Head of caudate nucleus (tissue), 42 donors: ENCODE measurements at regions not wholly inside any gene's neighbourhood (a gene's known extent, or its start where the extent isn't known, plus 50 kb on each side); places are given as distances from the start of the nearest gene placed in this dataset.
A peak's percentile ranks its signal among the peaks of the same experiment; 100 is the strongest.
"Not testable (repeated sequence)": the region's sequence is repeated elsewhere in the genome, so short reads cannot be mapped to it uniquely, and the experiment has no call there.

Experiments used
- DNase-seq, 42 donors: peaks; one replicate each; pipeline versions ENCODE4 v3.0.0 to v3.0.0-alpha.2; 2020 to 2021; ENCODE audit warnings: mixed read lengths in 7 of 42
- intact Hi-C: fragments of 100-400 bp; cut with DNase I; formaldehyde crosslinking; loops from one replicate; pipeline ENCODE4 v1.15.0; 2022

DNA sequence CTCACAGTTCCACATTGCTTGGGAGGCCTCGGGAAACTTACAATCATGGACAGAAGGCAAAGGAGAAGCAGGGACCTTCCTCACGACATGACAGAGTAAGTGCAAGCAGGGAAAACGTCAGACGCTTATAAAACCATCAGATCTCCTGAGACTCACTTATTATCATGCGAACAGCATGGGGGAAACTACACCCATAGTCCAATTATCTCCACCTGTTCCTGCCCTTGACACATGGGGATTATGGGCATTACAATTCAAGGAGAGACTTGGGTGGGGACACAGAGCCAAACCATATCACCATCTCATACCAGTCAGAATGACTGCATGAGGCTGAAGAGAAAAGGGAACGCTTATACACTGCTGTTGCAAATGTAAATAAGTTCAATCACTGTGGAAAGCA is 1066.9 kb upstream of the PCDH7 start:
- intact Hi-C loops = no loop called here
- DNase-seq = no peak

GRCh38 chr4:29680644-29681043 is 1039.5 kb upstream of the PCDH7 start:
- intact Hi-C loops = no loop called here
- no peak for DNase-seq

- no peak for DNase-seq
- intact Hi-C loops = no loop called here
Measured at GRCh38 chr4:29704059-29704458, 1016.1 kb upstream of the PCDH7 start.

DNA sequence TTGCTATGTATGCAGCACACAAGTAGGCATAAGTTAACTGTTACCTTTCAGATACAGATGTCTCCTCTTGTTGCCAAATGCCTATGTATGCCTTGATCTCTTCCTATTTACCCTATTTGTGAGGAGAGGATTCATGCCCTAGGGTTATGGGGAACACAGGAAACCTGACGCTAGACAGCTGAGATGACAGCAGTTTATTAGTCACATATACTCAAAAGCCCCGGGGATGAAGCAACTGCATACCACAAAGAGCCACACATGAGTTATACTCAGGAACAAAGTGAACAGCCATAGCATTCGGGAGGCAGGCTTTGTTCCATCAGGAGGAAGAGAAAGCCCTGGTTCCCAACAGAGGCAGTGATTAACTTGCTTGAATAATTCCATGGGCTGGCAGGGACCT is 1011.7 kb upstream of the PCDH7 start:
- no peak for DNase-seq
- intact Hi-C loops = no loop called here

DNA sequence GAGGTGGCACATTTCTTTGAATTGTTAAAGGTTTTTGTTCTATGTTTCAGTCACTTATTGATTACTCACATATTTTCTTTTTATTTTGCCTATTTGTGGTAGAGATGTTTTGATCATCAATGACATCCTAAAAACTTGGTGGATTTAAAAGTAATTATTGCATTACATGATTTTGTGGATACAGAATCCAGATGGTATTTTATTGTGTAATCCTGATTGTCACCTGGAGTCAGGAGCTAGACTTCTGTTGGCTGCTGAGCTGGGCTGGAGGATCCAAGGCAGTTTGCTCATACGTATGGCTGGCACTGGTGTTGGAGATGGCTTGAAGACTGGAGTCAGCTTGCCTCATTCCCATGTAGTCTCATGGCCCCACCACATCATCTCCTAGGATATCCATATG is 1009.6 kb upstream of the PCDH7 start:
- intact Hi-C loops = no loop called here
- no peak for DNase-seq

DNA sequence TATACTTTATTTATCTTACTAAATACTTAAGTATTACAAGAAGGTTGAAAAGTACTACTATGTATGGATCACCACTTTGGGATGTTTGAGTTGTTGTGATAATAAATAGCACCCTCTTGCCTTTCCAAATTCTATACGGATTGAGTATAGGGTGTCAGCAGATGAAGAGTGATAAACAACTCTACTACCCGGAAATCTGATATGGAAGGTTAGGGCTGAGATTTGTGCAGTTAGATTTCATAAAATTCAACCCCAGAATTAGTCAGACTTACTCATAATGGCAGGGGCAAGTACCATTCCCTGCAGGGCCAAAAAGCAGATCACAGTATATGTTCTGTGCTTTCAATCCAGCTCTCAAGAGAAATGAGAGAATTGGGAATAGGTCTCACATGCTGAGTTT is 1008.9 kb upstream of the PCDH7 start:
- DNase-seq = no peak
- intact Hi-C loops = no loop called here

DNA sequence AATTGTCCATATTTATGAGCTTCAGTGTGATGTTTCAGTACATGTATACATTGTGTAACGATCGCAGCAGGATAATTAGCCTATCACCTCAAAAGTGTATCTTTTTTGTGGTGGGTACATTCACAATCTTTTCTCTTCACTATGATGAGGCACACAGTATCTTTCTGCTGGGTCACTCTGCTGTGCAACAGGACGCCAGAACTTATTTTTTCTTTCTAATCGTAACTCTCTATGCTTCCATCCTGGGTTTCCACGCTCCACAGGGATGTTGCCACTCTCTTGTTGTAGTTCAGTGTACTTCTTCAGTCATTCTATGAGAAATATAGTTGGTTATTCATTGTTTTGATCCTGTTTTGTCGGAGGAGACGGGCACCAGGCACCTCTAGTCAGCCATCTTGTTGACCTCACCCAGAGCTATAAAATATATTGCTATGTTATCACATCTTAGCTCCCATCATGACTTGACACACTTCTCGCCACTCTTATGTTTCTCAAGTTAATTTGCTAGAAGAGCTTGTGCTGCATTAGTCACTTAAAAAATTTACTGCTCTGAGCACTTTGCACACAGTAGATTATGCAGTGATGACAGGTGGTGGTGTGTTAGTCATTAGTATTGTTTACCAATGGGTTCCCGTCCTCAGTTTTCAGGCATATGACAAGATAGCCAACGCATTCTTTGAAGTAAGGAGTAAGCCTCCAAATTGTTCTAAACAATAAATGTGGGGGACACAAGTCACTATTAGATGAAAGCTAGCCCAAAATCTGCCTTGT is 1002.7 kb upstream of the PCDH7 start:
- intact Hi-C loops = no loop called here
- DNase-seq = no peak

- intact Hi-C loops = no loop called here
- DNase-seq = no peak
Measured at GRCh38 chr4:29718136-29718535, 1002.0 kb upstream of the PCDH7 start.

DNA sequence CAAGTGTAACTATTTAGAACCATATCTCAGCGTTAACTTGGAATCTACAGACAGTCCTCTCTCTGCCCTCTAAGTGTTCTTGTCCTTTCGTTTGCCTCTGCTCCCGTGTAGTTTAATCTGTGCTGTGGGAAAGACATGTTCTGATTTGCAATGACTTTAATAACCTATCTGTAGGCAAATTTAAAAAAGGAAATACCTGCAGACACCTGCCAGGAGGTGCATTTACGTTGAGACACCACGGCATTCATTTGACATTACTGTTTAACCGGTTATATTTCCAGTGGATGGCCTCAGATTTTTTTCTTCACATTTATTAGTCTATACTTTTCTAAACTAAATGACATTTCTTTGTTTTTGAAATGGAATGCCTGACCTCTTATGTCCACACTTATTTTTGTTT is 997.9 kb upstream of the PCDH7 start:
- no peak for DNase-seq
- intact Hi-C loops = no loop called here

GRCh38 chr4:29726938-29727337 is 993.2 kb upstream of the PCDH7 start:
- no peak for DNase-seq
- intact Hi-C loops = no loop called here

DNA sequence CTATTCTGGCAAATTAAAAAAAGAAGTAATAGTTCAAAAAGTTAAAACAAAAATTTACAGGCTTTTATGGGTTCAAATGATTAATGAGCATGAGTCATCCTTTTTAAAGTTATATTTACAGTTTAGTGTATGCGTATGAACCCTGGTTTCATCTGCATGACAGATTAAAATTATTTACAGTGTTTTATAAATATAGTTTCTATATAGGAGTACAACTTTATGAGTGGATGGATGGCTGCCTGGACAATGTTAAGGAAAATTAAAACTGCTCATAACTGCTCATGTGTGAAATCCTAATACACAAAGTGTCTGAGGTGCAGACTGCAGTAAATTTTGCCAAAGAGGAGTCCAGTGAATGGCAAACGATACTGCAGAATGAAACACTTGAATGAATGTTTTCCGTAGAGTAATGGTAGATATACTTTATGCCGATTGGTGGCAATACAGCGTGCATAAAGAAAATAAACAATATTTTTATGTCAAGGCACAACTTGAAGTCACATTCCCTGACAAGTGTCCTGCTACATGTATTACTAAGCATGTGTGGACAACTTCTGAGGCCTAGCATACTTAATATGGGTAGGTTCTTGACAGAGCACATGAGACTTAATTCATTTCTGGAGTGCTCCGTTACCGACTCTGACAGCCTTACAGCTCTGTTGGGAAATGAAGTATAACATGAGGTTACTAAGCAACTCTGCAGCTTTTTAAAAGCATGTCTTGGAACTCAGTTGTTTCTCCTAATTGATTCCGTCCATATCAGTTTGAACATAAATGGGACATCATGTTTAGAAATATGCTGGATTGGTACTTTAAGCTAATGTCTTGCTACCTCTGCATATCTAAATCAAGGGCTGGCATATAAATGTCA is 985.6 kb upstream of the PCDH7 start:
- DNase-seq = no peak
- intact Hi-C loops = no loop called here

DNA sequence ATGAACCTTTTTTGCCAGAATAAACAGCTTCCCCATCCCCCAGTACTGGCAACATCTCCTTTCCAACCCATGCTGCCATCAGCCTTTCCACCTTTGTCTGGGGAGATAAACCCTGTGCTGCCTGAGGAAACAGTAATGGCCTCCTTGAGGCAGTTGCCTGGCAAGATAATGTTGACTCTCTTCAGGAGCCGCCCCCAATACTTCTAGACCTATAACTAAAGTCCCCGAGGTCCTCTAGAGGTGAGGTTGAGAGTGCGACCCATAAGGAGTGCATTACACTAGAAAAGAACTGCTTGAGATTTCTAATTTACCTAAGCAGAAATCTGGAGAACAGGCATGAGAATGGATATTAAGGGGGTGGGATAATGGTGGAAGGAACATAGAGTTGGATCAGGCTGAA is 963.2 kb upstream of the PCDH7 start:
- no peak for DNase-seq
- intact Hi-C loops = no loop called here

DNA sequence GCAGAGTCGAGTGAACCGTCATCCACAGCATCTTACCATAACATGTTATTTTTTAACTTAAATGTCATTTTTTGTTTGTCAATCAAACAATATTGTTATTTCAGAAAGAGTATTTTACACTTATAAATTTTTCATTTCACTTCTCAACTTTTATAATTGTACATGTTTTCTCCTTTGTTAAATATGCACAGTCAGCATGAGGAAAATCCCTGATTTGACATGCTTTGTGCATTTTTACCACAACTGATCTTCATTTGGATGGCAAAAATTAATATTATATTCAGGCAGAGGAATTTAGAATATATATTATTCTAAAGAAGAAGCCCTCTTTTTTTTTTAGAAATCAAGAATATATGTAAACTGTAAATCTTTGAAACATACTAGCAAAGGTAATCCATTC is 958.0 kb upstream of the PCDH7 start:
- no peak for DNase-seq
- intact Hi-C loops = no loop called here

- intact Hi-C loops = no loop called here
- no peak for DNase-seq
Measured at GRCh38 chr4:29770627-29771026, 949.5 kb upstream of the PCDH7 start.

DNA sequence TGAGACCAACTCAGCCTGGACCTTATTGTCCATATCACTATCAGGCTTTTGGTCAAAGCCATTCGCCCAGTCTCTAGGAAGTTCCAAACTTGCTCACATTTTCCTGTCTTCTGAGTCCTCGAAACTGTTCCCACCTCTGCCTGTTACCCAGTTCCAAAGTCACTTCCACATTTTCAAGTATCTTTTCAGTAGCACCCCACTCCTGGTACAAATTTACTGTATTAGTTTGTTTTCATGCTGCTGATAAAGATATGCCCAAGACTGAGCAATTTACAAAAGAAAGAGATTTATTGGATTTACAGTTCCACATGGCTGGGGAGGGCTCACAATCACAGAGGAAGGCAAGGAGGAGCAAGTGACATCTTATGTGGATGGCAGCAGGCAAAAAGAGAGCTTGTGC is 932.0 kb upstream of the PCDH7 start:
- intact Hi-C loops, DNase-seq: not testable (repeated sequence)

GRCh38 chr4:29805245-29805644 is 914.9 kb upstream of the PCDH7 start:
- intact Hi-C loops = no loop called here
- DNase-seq = peak in 6 of 42 donors; percentile 4 to 23 (median 6)

DNA sequence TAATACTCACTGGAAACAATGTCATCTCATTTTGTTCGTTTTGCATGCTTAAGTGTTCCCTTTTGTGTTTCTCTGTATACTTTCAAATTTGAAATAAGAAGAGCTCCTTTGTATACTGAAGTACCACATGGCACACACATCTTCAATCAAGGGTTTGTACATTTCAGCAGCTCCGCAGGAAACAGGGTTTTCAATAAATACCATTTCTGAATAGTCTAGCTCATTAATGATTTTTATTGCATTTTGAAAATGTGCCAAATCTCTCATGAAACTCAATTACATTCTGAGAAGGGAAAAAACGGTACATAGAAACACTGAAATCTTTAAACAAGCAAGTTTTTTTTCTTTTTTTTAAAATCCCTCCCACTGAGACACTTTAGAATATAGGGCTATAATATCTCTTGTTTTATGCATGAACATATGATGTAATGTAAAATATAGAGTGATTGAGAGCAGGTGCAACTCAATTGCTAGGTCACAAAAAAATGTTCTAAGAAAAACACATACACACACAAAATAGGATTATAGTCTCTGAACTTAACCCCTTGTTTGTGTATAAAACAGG is 914.2 kb upstream of the PCDH7 start:
- DNase-seq = no peak
- intact Hi-C loops = no loop called here

DNA sequence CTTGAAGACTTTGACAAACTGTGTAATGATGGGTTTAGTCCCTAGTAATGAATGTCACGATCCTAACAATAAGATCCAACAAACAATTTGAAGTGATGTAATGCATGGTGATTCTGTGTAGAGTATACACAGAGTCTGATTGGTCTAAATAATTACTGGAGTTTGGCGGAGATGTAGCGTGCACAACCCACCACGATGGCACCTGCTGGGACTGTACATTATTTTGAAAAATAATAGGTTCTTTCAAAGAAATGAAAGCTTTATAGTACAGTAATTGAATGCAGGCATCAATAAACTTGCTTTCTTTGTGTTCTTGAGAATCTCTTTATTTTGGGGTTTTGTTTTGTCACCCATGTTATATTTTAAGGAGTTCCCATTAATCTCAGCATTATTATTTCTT is 902.2 kb upstream of the PCDH7 start:
- DNase-seq = no peak
- intact Hi-C loops = no loop called here

GRCh38 chr4:29829067-29829466 is 891.1 kb upstream of the PCDH7 start:
- intact Hi-C loops = no loop called here
- no peak for DNase-seq

- intact Hi-C loops = no loop called here
- DNase-seq = no peak
Measured at GRCh38 chr4:29852537-29852936, 867.6 kb upstream of the PCDH7 start.
